NOMO-1 (cell line): ENCODE measurements at regions not wholly inside any gene's neighbourhood (a gene's known extent, or its start where the extent isn't known, plus 50 kb on each side); places are given as distances from the start of the nearest gene placed in this dataset.

Experiments
- DNase-seq, 2 experiments: peaks; one replicate each; lab custom pipeline; 2025; ENCODE audit not compliant: unreplicated experiment in 2 of 2; lab: John Stamatoyannopoulos, UW

GRCh38 chr18:56326336-56327072 lies 311.9 kb downstream of the TXNL1 start:
- no peak for DNase-seq

GRCh38 chr18:56323673-56324072 lies 314.7 kb downstream of the TXNL1 start:
- no peak for DNase-seq

- DNase-seq: no peak
Observed at GRCh38 chr18:56322406-56322805, 316.0 kb downstream of the TXNL1 start.

- DNase-seq: no peak
Observed at GRCh38 chr18:56321470-56321869, 316.9 kb downstream of the TXNL1 start.

DNA sequence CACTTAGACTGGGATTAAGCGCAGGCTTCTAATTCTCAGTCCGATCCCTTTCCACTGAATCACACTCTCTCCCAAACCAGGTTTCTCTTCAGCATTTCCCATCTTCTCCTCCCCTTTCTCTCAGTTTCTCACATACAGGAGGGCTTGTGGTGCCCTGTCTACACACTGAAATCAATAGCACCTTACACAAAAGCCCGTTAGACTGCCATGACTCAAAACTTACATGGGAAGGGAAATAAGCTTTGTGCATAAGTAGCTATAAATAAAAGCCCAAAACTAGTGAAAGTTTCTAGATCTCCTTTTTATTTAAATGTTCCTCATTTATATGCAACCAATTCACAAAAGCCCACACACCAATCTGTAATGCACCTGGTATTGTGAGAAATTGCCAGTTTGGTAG lies 318.4 kb downstream of the TXNL1 start:
- DNase-seq: peak in 1 of 2 experiments; percentile 15

GRCh38 chr18:56316727-56317126 lies 321.7 kb downstream of the TXNL1 start:
- no peak for DNase-seq

DNA sequence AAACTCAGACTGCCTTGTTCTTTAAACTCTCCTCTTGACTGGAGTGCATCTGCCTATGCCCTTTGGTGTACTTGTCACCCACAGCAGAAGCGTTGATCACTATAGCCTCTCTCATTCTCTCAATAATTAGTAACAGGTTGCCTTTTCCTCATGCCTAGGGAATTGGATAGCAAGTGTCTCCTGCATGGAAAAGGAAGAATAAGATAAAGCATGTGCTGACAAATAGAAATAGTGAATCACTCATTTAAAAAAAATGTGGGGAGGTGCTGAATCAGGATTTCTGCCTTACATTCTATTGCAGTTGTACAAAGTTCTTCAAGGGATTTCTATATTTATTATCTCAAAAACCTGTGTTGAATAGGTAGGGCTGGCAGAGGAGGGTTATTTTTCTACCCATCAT lies 323.0 kb downstream of the TXNL1 start:
- no peak for DNase-seq

- peak in 1 of 2 experiments; percentile 26 for DNase-seq
Observed at GRCh38 chr18:56314396-56314795, 324.0 kb downstream of the TXNL1 start.

GRCh38 chr18:56312551-56313335 lies 325.6 kb downstream of the TXNL1 start:
- no peak for DNase-seq

DNA sequence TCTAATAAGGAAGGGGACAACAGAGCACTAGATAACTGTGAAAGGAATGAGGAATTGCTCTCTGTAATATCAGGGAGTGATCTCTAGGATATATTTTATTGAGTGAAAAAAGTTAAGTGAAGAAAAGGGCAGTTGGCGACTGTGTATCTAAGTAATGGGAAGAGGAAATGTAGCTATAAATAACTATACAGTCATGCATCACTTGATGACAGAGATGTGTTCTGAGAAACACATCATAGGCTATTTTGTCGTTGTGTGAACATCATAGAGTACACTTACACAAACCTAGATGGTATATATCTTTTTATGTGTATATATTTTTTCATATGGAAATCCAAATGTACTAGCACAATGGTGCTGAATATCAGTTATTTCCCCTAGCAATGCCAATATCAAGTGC lies 329.3 kb downstream of the TXNL1 start:
- peak in 1 of 2 experiments; percentile 18 for DNase-seq

DNA sequence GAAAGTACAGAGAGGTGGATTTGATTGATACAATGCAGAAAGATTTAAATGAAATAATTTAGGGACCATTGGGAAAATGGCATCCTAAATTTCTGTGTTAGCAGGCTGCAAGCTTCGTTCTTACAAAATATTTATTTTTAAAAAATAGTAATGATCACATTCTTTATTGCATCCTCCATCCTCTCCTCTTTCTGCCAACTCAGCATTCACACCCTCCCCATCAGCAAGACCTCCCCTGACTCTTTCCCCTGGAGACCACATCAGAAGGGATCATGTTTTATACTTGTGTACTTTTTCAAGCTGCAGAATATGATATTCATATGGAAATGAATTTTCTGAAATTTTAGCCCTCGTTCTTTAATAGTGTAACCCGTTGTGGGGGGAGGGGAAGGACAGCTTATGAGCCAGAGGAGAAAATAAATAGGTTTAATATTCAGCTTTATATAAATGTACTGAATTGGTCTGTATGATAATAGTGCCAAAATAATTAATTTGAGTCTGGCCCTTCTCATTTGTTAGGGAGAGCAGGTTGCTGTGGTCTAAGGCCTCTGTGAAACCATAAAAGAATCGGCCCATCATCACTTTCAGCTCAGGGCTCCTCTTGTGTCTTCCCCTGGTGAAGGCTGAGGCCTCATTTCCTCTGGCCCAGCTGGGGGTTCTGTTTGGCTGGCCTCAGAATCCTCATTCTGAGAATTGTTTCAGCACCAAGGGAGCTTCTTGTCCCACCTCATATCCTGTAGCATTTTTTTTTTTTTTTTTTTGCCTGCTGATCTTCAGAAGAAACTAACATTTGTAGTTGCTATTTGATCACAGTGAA lies 330.8 kb downstream of the TXNL1 start:
- no peak for DNase-seq

GRCh38 chr18:56306797-56307196 lies 331.6 kb downstream of the TXNL1 start:
- DNase-seq: no peak

- no peak for DNase-seq
Observed at GRCh38 chr18:56305583-56305982, 332.8 kb downstream of the TXNL1 start.

DNA sequence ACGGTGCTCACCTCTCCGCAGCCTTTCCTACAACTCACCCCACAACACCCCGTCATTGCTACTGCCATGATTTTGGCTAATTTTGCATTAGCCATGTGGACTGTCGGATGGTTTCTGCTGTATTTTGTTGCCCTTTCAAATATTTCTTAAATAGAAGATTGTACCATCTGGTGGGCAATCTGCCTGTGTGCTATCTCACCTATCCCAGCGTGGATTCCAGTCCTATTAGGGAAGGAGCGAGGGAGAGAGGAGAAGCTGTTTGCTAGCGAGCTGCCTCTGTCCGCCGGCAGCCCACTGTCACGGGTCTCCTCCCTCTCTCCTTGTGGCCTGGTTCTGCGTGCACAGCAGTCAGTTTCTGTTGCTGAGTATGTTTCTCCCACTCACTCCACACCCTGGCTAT lies 336.2 kb downstream of the TXNL1 start:
- DNase-seq: no peak

DNA sequence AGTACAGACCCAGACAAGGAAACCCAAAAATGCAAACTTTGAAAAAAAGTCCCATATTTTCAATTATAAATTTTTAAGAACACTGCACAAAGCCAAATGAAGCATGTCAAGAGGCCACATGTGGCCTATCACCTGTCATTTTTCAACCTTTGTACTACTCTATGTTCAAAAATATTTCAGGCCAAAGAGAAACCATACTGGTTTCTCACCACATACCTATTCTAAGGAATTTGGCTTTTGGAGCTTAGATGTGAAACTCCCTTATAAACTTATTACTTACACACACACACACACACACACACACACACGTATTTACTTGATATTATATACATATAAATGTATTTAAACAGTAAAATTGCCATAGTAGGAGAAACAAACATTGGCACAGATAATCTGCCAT lies 338.7 kb downstream of the TXNL1 start:
- no peak for DNase-seq

- DNase-seq: peak in 1 of 2 experiments; percentile 9
Observed at GRCh38 chr18:56298935-56299334, 339.5 kb downstream of the TXNL1 start.

DNA sequence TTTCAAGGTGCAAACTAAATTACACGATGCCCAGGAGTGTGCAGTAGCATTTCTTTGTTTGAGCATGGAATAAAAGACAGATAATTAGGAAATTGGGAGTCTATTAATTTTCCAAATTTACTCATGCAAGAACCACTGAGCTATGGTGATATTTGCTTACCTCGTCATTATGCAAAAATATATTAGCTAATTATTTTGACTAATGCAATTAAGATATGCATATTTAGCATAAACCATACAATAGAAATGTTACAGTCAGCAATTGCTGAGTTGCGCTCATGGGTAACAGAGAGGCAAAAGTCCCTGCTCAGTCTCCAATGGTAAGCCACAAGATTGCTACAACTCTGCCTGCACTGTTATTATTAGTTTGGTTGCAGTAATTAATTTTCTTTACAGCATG lies 342.0 kb downstream of the TXNL1 start:
- no peak for DNase-seq

DNA sequence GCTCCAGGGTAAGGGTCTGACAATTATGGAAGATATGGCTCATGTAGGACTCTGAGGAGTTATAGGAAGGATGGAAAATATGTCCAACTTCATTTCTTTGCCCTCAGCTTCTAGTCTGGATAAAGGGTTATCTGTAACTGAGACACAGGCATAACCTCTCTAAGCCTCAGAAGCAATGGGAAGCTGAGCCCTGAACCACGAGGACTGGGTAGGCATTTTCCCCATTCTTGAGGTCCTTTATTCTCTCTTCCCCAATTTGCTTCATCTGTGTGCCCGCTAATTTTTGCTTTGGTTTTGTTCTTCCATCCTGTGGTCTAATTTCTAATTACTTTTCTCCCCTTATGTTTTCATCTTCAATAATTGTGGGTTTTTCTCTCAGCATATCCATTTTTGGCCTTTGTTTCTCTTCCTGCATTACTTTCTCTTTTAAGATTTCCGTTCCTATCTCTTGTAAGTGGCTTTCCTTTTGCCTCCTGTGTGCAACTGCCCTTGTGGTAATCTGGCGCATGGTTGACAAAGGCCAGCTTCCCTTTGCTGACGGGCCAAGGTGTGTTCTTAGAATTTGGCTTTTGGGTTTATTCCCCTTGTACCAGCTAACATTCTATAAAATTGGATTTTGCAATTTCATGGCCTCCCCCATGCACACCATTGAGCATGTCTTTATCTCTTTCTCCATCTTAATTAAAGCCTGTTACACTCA lies 343.8 kb downstream of the TXNL1 start:
- peak; percentile 25 to 57 for DNase-seq

GRCh38 chr18:56291294-56291693 lies 347.1 kb downstream of the TXNL1 start:
- DNase-seq: no peak

- peak in 1 of 2 experiments; percentile 84 for DNase-seq
Observed at GRCh38 chr18:56289381-56289780, 349.0 kb downstream of the TXNL1 start.
